HG03558 (cell line): ENCODE measurements at regions not wholly inside any gene's neighbourhood (a gene's known extent, or its start where the extent isn't known, plus 50 kb on each side); places are given as distances from the start of the nearest gene placed in this dataset.
"Not testable (repeated sequence)": the region's sequence is repeated elsewhere in the genome, so short reads cannot be mapped to it uniquely, and the experiment has no call there.

ENCODE experiments used
- ATAC-seq: cut with Tn5 transposase; IDR thresholded peaks from one replicate; pipeline ENCODE4 v1.9.1; 2021; ENCODE audit warnings: moderate number of reproducible peaks; ENCODE audit not compliant: unreplicated experiment; ENCODE audit errors: extremely low read depth

- no peak for ATAC-seq
These were observed 196.4 kb downstream of the RPS24 start for GRCh38 chr10:78229950-78230675.

GRCh38 chr10:78231327-78231726 lies 197.7 kb downstream of the RPS24 start:
- no peak for ATAC-seq

GRCh38 chr10:78231939-78232338 lies 198.3 kb downstream of the RPS24 start:
- ATAC-seq: no peak

GRCh38 chr10:78236416-78237015 lies 202.9 kb downstream of the RPS24 start:
- ATAC-seq: no peak

- ATAC-seq: not testable (repeated sequence)
These were observed 204.3 kb downstream of the RPS24 start for GRCh38 chr10:78237951-78238350.

GRCh38 chr10:78247266-78247665 lies 213.6 kb downstream of the RPS24 start:
- ATAC-seq: no peak

GRCh38 chr10:78247821-78248220 lies 214.2 kb downstream of the RPS24 start:
- no peak for ATAC-seq

- ATAC-seq: no peak
These were observed 215.2 kb downstream of the RPS24 start for GRCh38 chr10:78248651-78249464.

- no peak for ATAC-seq
These were observed 216.0 kb downstream of the RPS24 start for GRCh38 chr10:78249690-78250089.

GRCh38 chr10:78250313-78251015 lies 216.8 kb downstream of the RPS24 start:
- ATAC-seq: no peak

GRCh38 chr10:78251016-78251385 lies 217.3 kb downstream of the RPS24 start:
- no peak for ATAC-seq

GRCh38 chr10:78252286-78252685 lies 218.6 kb downstream of the RPS24 start:
- no peak for ATAC-seq

GRCh38 chr10:78253063-78253853 lies 219.6 kb downstream of the RPS24 start:
- ATAC-seq: no peak

- no peak for ATAC-seq
These were observed 220.3 kb downstream of the RPS24 start for GRCh38 chr10:78254013-78254412.

GRCh38 chr10:78255214-78255613 lies 221.6 kb downstream of the RPS24 start:
- ATAC-seq: no peak

- no peak for ATAC-seq
These were observed 222.4 kb downstream of the RPS24 start for GRCh38 chr10:78255796-78256638.

- ATAC-seq: no peak
These were observed 224.8 kb downstream of the RPS24 start for GRCh38 chr10:78258323-78259030.

GRCh38 chr10:78259391-78259790 lies 225.7 kb downstream of the RPS24 start:
- ATAC-seq: no peak
